ENCODE measurements at regions not wholly inside any gene's neighbourhood (a gene's known extent, or its start where the extent isn't known, plus 50 kb on each side); places are given as distances from the start of the nearest gene placed in this dataset.

GRCh38 chr13:24107955-24108614 lies 52.4 kb upstream of the SPATA13 start:
- TF ChIP-seq CTCF (IDR thresholded peaks at IDR 0.05; ENCODE audit: low read depth, low read length, poor library complexity, severe bottlenecking) (no peak), EZH2phosphoT487 (IDR thresholded peaks at IDR 0.05; ENCODE audit: borderline replicate concordance, low read length) (no peak)
